Astrocyte (in vitro differentiated cells and primary cell): ENCODE measurements at regions not wholly inside any gene's neighbourhood (a gene's known extent, or its start where the extent isn't known, plus 50 kb on each side); places are given as distances from the start of the nearest gene placed in this dataset.

ENCODE experiments used
- DNase-seq: peaks from one replicate; pipeline ENCODE4 v3.0.0-alpha.2; 2010; ENCODE audit warnings: low read depth
- FAIRE-seq: peaks from 2 replicates; lab custom pipeline; 2011; peaks lifted over from hg19 to GRCh38; lab: Jason Lieb, UNC
- H2AFZ ChIP-seq: 2 replicates; pipeline ENCODE4 v1.6.0; 2012; ENCODE audit warnings: low read depth, low read length, inconsistent platforms
- H3K27ac ChIP-seq: 2 replicates; pipeline ENCODE4 v1.5.1; 2011; ENCODE audit warnings: low read depth, low read length, inconsistent platforms
- H3K27me3 ChIP-seq: 2 replicates; pipeline ENCODE4 v1.6.0; 2011; ENCODE audit warnings: low read length, inconsistent platforms; ENCODE audit not compliant: insufficient read depth
- H3K36me3 ChIP-seq: 2 replicates; pipeline ENCODE4 v1.5.1; 2011; ENCODE audit warnings: low read length, inconsistent platforms; ENCODE audit not compliant: insufficient read depth
- H3K4me1 ChIP-seq: 2 replicates; pipeline ENCODE4 v1.5.1; 2011; ENCODE audit warnings: low read length, inconsistent platforms; ENCODE audit not compliant: insufficient read depth
- H3K4me2 ChIP-seq: 2 replicates; pipeline ENCODE4 v1.6.0; 2012; ENCODE audit warnings: low read length, inconsistent platforms
- H3K4me3 ChIP-seq: 2 replicates; pipeline ENCODE4 v1.5.1; 2011; ENCODE audit warnings: low read depth, mild to moderate bottlenecking, low read length, inconsistent platforms; ENCODE audit not compliant: insufficient read depth
- H3K79me2 ChIP-seq: 2 replicates; pipeline ENCODE4 v1.6.0; 2012; ENCODE audit warnings: mild to moderate bottlenecking, low read length, inconsistent platforms; ENCODE audit not compliant: insufficient read depth
- H3K9ac ChIP-seq: 2 replicates; pipeline ENCODE4 v1.6.0; 2012; ENCODE audit warnings: mild to moderate bottlenecking, low read length, inconsistent platforms
- H3K9me3 ChIP-seq: 2 replicates; pipeline ENCODE4 v1.5.1; 2012; ENCODE audit warnings: low read depth, mild to moderate bottlenecking, low read length, inconsistent platforms; ENCODE audit not compliant: insufficient read depth
- H4K20me1 ChIP-seq: 2 replicates; pipeline ENCODE4 v1.6.0; 2012; ENCODE audit warnings: low read length, inconsistent platforms; ENCODE audit not compliant: insufficient read depth
- H3K27ac Mint-ChIP-seq: one replicate; pipeline ENCODE4 v1.8.0; 2021; ENCODE audit warnings: mild to moderate bottlenecking, mixed read lengths; ENCODE audit not compliant: unreplicated experiment
- H3K27me3 Mint-ChIP-seq: one replicate; pipeline ENCODE4 v1.8.0; 2021; ENCODE audit warnings: low read depth, mixed read lengths; ENCODE audit not compliant: unreplicated experiment
- H3K36me3 Mint-ChIP-seq: one replicate; pipeline ENCODE4 v1.8.0; 2021; ENCODE audit warnings: low read depth, mixed read lengths; ENCODE audit not compliant: unreplicated experiment
- H3K4me1 Mint-ChIP-seq: one replicate; pipeline ENCODE4 v1.8.0; 2021; ENCODE audit warnings: low read depth, mixed read lengths; ENCODE audit not compliant: unreplicated experiment
- H3K4me3 Mint-ChIP-seq: one replicate; pipeline ENCODE4 v1.8.0; 2021; ENCODE audit warnings: mild to moderate bottlenecking, moderate library complexity, mixed read lengths; ENCODE audit not compliant: unreplicated experiment
- H3K9me3 Mint-ChIP-seq: one replicate; pipeline ENCODE4 v1.8.0; 2021; ENCODE audit warnings: mild to moderate bottlenecking, mixed read lengths; ENCODE audit not compliant: unreplicated experiment
- EZH2 ChIP-seq: IDR thresholded peaks from 2 replicates; pipeline ENCODE4 v1.6.1; 2012; ENCODE audit warnings: mild to moderate bottlenecking, low read length, inconsistent platforms; ENCODE audit not compliant: insufficient read depth
- TF ChIP-seq, protein P1 (sequence below): IDR thresholded peaks from 2 replicates; pipeline ENCODE4 v1.5.1; 2011; ENCODE audit warnings: low read depth, mild to moderate bottlenecking, inconsistent platforms, low read length, moderate library complexity; ENCODE audit not compliant: insufficient read depth

GRCh38 chr4:30028826-30029225 lies 691.3 kb upstream of the PCDH7 start:
- no peaks in the 10 kb centered on the region for H3K36me3 Mint-ChIP-seq
- H3K9me3 ChIP-seq, result no peaks in the 10 kb centered on the region
- TF ChIP-seq EZH2, result no peak
- TF ChIP-seq, protein P1, sequence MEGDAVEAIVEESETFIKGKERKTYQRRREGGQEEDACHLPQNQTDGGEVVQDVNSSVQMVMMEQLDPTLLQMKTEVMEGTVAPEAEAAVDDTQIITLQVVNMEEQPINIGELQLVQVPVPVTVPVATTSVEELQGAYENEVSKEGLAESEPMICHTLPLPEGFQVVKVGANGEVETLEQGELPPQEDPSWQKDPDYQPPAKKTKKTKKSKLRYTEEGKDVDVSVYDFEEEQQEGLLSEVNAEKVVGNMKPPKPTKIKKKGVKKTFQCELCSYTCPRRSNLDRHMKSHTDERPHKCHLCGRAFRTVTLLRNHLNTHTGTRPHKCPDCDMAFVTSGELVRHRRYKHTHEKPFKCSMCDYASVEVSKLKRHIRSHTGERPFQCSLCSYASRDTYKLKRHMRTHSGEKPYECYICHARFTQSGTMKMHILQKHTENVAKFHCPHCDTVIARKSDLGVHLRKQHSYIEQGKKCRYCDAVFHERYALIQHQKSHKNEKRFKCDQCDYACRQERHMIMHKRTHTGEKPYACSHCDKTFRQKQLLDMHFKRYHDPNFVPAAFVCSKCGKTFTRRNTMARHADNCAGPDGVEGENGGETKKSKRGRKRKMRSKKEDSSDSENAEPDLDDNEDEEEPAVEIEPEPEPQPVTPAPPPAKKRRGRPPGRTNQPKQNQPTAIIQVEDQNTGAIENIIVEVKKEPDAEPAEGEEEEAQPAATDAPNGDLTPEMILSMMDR, result no peak
- no peaks in the 10 kb centered on the region for H3K4me1 ChIP-seq
- no peaks in the 10 kb centered on the region for H3K27me3 ChIP-seq
- no peak overlapping the region for H2AFZ ChIP-seq
- FAIRE-seq, result no peak
- H3K27ac Mint-ChIP-seq, result no peak overlapping the region
- no peaks in the 10 kb centered on the region for H3K36me3 ChIP-seq
- H3K9me3 Mint-ChIP-seq, result no peaks in the 10 kb centered on the region
- H3K9ac ChIP-seq, result no peak overlapping the region
- H3K4me3 Mint-ChIP-seq, result no peak overlapping the region
- H3K4me1 Mint-ChIP-seq, result no peaks in the 10 kb centered on the region
- no peak overlapping the region for H3K27ac ChIP-seq
- H3K4me3 ChIP-seq, result no peak overlapping the region
- DNase-seq, result no peak
- no peaks in the 10 kb centered on the region for H4K20me1 ChIP-seq
- H3K79me2 ChIP-seq, result no peaks in the 10 kb centered on the region
- no peak overlapping the region for H3K4me2 ChIP-seq
- H3K27me3 Mint-ChIP-seq, result no peaks in the 10 kb centered on the region

DNA sequence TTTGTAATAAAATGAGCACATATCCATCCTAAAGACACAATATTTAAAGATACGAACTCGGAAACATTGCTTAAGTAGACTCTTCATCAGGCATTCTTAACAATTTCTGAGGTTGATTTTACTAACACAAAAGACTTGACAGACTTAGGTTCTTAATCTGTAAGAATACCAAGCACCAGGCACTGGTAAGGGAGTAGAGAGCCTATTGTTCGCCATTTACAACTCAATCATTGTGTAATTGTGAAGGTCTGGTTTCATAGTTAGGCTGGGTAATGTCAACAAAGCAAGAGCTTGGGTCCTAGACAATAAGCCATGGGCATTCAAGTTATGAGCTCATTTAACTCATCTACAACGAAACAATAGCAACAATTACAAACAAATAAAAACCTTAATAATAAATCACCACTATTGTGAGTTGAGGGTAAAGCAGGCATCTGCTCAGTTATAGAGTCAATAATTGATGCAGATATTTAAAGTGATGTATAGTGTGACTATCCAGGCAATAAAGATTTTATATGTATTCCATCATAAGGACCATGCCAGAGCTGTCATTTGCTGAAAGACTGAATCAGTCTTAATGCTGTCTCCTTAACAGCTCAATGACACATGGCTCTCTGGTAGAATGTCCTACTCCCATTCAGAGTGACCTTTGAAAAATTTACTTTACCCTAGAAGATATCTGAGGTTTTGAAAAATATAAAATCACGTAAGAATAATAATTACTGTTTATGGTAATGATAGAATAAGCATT lies 664.0 kb upstream of the PCDH7 start:
- Histone ChIP-seq H3K79me2 (no peaks in the 10 kb centered on the region), H3K4me3 (no peak overlapping the region), H3K4me1 (no peaks in the 10 kb centered on the region), H3K27ac (no peak overlapping the region), H3K4me2 (no peak overlapping the region), H3K9me3 (no peaks in the 10 kb centered on the region), H3K36me3 (no peaks in the 10 kb centered on the region), H4K20me1 (no peaks in the 10 kb centered on the region), H2AFZ (no peak overlapping the region), H3K27me3 (no peaks in the 10 kb centered on the region), H3K9ac (no peak overlapping the region)
- no peak for DNase-seq
- no peak for FAIRE-seq
- Mint-ChIP-seq H3K27me3 (no peaks in the 10 kb centered on the region), H3K27ac (no peak overlapping the region), H3K9me3 (no peaks in the 10 kb centered on the region), H3K36me3 (no peaks in the 10 kb centered on the region), H3K4me3 (no peak overlapping the region), H3K4me1 (no peaks in the 10 kb centered on the region)
- TF ChIP-seq, protein P1, result no peak

- Histone ChIP-seq H3K4me2 (no peak overlapping the region), H3K27ac (no peak overlapping the region), H3K4me3 (no peak overlapping the region), H3K4me1 (no peaks in the 10 kb centered on the region), H3K36me3 (no peaks in the 10 kb centered on the region), H3K27me3 (no peaks in the 10 kb centered on the region), H3K9me3 (no peaks in the 10 kb centered on the region), H4K20me1 (no peaks in the 10 kb centered on the region), H3K79me2 (no peaks in the 10 kb centered on the region), H3K9ac (no peak overlapping the region), H2AFZ (no peak overlapping the region)
- DNase-seq (no peak), FAIRE-seq (no peak)
- Mint-ChIP-seq H3K4me1 (no peaks in the 10 kb centered on the region), H3K36me3 (no peaks in the 10 kb centered on the region), H3K9me3 (no peaks in the 10 kb centered on the region), H3K27me3 (no peaks in the 10 kb centered on the region), H3K27ac (no peak overlapping the region), H3K4me3 (no peak overlapping the region)
- TF ChIP-seq EZH2, result no peak
- TF ChIP-seq, protein P1, result no peak
Observed at GRCh38 chr4:30068234-30068633, 651.9 kb upstream of the PCDH7 start.
